GM19239 (cell line): ENCODE measurements at regions not wholly inside any gene's neighbourhood (a gene's known extent, or its start where the extent isn't known, plus 50 kb on each side); places are given as distances from the start of the nearest gene placed in this dataset.

Experiments
- DNase-seq: peaks from one replicate; pipeline ENCODE4 v3.0.0; 2011; ENCODE audit warnings: low spot score; ENCODE audit not compliant: insufficient read length
- FAIRE-seq: peaks from 2 replicates; lab custom pipeline; 2011; peaks lifted over from hg19 to GRCh38; lab: Jason Lieb, UNC

DNA sequence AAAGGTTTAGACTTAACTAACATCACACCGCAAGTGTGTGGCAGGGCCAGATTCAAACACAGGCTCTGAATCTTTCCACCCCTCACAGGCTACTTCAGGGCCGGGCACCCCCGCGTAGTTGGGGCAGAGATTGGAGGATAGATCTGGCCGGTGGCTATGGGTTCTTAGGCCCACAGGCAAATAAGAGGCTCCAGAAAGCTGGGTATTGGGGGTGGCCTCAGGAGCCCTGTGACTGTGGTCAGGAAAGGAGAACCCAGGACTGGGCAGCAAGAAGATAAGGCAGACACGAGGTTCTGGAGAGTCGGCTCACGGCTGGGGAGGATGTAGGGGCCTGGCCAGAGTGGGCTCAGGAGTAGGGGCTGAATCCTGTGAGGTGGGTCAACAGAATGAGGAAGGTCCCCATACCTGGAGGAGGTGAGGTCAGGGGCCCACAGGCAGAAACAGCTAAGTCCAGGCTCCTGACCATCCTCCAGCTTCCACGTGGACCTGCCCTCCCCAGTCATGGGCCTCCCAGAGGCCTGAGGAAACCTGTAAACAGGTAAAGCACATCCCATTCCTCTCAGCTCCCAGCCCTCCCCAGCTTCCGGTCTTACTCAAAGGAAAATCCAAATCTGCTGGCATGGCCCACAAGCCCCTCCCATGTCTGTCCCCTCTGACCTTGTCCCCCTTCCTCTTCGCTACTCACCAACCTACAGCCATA is 306.2 kb downstream of the MATN1 start:
- FAIRE-seq = no peak

DNA sequence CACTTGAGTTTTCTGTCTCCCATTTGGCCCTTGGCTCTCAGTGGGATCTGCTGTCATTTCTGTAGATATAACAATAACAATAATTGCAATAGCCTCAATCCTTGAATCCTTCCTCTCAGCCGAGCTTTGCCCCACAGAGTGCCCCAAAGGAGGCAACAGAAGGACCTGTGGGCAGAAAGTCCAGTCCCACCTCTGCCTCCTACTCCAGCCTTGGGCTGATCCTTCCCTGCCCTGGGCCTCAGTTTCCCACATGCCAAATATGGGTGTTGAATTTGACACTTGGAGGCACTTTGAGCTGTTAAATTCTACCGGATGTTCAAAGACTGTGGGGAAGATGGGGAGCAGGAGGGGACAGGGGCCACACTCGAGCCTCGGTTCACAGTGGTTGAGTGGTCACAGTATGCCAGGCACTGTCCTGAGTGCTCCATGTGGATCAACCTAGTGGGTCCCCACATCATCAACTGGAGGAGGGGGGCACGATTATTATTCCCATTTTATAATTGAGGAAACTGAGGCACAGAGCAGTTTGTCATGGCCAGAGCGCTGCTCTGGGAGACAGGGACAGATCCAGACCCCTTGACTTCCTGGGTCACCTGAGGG is 307.1 kb downstream of the MATN1 start:
- DNase-seq = no peak
- no peak for FAIRE-seq

More for the DNA sequence above, 306.2 kb downstream of the MATN1 start:
- DNase-seq = no peak

GRCh38 chr1:30415171-30415940 is 308.0 kb downstream of the MATN1 start:
- no peak for DNase-seq

GRCh38 chr1:30414851-30415165 is 308.6 kb downstream of the MATN1 start:
- FAIRE-seq = no peak
- DNase-seq = no peak

More at GRCh38 chr1:30415171-30415940, 308.0 kb downstream of the MATN1 start:
- FAIRE-seq = no peak

- no peak for DNase-seq
- FAIRE-seq = no peak
These were observed 309.1 kb downstream of the MATN1 start for GRCh38 chr1:30414086-30414850.

GRCh38 chr1:30413606-30414005 is 309.8 kb downstream of the MATN1 start:
- FAIRE-seq = no peak
- no peak for DNase-seq

DNA sequence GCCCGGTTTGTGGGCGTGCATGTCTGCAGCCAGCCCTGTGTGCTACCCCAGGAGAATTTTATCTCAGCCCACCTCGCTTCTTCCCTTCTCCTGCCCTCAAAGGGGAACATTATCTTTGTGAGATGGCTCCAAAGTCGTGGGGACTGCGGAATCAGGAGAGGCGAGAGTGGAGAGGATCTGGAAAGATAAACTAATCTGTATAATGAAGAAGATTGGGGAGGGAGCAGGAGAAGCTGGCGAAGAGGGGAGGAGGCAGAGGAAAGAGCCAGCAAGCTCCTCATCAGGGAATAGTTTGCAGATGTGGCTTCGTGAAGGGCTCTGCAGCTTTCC is 310.3 kb downstream of the MATN1 start:
- DNase-seq (no peak), FAIRE-seq (no peak)

GRCh38 chr1:30412241-30413110 is 310.9 kb downstream of the MATN1 start:
- DNase-seq (no peak), FAIRE-seq (no peak)

GRCh38 chr1:30411206-30411605 is 312.2 kb downstream of the MATN1 start:
- DNase-seq = no peak
- no peak for FAIRE-seq

- no peak for DNase-seq
- FAIRE-seq = no peak
These were observed 313.1 kb downstream of the MATN1 start for GRCh38 chr1:30410153-30410851.

DNA sequence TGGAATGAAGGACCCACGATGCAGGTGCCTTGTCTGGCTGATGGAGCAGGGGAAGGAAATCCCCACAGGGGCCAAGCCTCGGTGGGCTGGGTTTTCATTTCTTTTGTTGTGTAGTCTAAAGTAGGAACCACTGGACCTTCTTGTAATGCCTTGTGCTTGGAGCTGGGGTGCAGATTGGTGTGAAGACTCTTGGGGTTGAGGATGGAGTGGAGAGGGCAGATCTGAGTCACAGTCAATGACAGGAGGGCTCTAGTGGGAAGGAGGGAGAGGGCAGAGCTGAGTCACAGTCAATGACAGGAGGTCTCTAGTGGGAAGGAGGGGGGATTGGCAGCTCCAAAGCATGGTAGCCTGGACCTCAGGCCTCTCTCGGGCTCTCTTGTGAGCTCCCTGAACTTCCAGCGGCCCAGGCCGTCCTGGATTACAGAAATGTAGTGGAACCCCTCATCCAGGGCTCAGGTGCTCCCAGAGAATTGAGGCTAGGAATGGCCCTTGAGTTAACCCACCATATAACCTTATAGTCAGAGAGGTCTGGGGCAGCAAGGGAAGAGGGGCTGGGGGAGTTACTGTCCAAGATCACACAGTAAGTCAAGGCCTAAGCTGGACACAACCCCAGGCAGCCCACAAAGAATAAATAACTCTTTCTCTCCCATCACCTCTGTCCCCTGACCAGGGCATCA is 313.8 kb downstream of the MATN1 start:
- no peak for FAIRE-seq
- DNase-seq = no peak

DNA sequence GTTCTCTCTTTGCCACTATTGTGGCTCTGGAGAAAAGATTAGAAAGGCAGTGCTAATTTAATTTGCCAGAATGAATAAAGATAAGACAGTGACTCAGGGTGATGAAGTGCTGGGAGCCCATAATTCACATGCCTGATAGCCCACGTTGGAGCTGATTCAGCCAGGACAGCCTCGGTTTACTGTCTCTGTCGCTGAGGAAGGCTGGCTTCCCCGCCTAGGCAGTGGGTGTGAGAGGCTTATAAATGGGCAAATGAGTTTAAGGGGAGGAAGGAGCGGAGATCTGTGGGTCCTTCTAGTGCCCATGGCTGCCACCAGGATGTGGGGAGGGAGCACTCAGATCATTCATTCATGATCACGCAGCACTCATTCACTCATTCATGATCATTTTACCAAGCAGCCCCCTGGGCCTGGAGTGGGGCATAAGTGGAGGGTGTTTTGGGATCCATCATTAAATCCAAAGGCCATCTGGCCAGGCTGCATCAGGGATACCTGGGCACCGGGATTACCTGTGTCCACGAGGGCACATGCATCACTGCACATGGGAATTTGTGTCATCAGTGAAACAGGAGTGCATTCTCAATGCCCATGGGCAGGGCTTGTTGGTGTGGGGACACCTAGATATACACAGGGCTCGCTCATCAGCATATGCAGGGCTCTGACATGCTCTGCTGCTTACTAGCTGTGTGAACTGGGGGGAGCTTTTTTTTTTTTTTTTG is 315.4 kb downstream of the MATN1 start:
- no peak for DNase-seq

GRCh38 chr1:30406996-30407864 is 316.2 kb downstream of the MATN1 start:
- FAIRE-seq (no peak), DNase-seq (no peak)

More for the DNA sequence above, 315.4 kb downstream of the MATN1 start:
- FAIRE-seq = no peak

- FAIRE-seq = no peak
- no peak for DNase-seq
These were observed 317.7 kb downstream of the MATN1 start for GRCh38 chr1:30405631-30406212.

GRCh38 chr1:30405081-30405480 is 318.3 kb downstream of the MATN1 start:
- DNase-seq (no peak), FAIRE-seq (no peak)

DNA sequence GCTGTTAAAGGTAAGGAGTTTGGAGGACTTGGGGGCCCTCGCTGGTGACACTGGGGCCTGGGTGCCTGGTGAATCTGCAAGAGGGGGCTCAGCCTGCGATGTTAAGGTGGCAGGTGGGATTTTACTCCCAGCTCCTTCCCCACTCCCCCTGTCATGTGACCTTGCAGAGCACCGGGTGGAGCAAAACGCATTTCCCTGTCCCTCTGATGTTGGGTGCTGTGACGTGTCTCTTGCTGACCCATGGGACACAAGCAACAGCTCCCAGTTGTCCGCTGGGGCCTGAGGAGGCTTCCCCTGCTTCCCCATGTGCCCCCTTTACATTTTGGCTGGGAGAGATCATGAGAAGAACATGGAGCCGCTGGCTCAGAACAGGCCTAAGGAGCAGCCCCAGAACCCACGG is 319.0 kb downstream of the MATN1 start:
- DNase-seq = no peak
- no peak for FAIRE-seq

- FAIRE-seq (no peak), DNase-seq (no peak)
These were observed 319.7 kb downstream of the MATN1 start for GRCh38 chr1:30403726-30404125.
